Keratinocyte (primary cell): ENCODE measurements at regions not wholly inside any gene's neighbourhood (a gene's known extent, or its start where the extent isn't known, plus 50 kb on each side); places are given as distances from the start of the nearest gene placed in this dataset.

Experiments used
- EZH2 ChIP-seq: IDR thresholded peaks from one replicate; pipeline ENCODE4 v1.6.1; 2012; ENCODE audit warnings: inconsistent platforms, mild to moderate bottlenecking, low read length, moderate library complexity
- TF ChIP-seq, protein P1 (sequence below), 3 experiments: IDR thresholded peaks in 1 of 3; conservative IDR thresholded peaks in 1 of 3; optimal IDR thresholded peaks in 1 of 3; 2 replicates in 2 of 3; 3 replicates in 1 of 3; pipeline versions ENCODE3 to v1.5.1; 2011; ENCODE audit warnings: low read length in 3 of 3, mild to moderate bottlenecking in 3 of 3, moderate library complexity in 2 of 3, control low read depth in 1 of 3, inconsistent platforms in 1 of 3; ENCODE audit not compliant: insufficient read depth in 2 of 3; ENCODE audit errors: extremely low read depth in 1 of 3

DNA sequence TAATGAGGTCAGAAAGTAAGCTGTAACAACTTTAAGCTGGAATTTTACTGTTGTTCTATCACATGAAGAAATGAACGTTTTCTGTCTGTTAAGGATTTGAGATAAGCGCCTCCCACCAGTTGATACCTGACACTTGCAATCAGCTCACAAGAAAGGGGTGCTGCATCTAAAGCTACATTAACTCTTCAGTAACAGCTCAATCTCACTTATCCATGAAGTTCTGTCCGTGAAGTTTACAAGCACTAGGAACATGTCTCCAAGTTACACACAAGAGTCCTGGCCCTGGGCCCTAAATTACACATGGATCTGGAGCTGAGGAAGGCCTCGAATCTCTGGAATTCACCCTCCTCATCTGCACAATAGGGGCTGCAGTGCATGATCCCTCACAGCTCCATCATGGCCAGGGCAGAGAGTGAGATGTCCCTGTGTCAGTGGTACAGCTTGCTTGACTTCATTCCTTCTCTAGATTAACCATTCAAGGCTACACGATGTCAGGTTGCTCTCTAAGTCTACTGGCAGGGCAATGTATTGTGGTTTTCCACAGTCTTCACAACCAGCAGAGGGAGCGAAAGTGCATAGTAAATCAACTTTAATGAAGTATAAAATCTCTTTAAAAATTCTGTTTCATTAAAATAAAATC lies 182.4 kb upstream of the MCHR2 start:
- TF ChIP-seq, protein P1, sequence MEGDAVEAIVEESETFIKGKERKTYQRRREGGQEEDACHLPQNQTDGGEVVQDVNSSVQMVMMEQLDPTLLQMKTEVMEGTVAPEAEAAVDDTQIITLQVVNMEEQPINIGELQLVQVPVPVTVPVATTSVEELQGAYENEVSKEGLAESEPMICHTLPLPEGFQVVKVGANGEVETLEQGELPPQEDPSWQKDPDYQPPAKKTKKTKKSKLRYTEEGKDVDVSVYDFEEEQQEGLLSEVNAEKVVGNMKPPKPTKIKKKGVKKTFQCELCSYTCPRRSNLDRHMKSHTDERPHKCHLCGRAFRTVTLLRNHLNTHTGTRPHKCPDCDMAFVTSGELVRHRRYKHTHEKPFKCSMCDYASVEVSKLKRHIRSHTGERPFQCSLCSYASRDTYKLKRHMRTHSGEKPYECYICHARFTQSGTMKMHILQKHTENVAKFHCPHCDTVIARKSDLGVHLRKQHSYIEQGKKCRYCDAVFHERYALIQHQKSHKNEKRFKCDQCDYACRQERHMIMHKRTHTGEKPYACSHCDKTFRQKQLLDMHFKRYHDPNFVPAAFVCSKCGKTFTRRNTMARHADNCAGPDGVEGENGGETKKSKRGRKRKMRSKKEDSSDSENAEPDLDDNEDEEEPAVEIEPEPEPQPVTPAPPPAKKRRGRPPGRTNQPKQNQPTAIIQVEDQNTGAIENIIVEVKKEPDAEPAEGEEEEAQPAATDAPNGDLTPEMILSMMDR (optimal IDR thresholded peaks at IDR 0.05 in 1 of 3, IDR thresholded peaks at IDR 0.05 in 1 of 3, conservative IDR thresholded peaks at IDR 0.05 in 1 of 3; ENCODE audit: extremely low read depth in 1 of 3, insufficient read depth in 2 of 3, low read length in 3 of 3), result peak; percentile 42 to 57 (median 52)
- no peak for TF ChIP-seq EZH2
